OCI-LY1 (cell line): ENCODE measurements at regions not wholly inside any gene's neighbourhood (a gene's known extent, or its start where the extent isn't known, plus 50 kb on each side); places are given as distances from the start of the nearest gene placed in this dataset.

Experiments
- CTCF ChIP-seq: fragments of 200-600 bp; sonication (generic), shearing (Covaris generic); IDR thresholded peaks from 2 replicates; pipeline ENCODE4 v1.5.1; 2017; ENCODE audit warnings: mild to moderate bottlenecking, antibody characterized with exemption, low read length, moderate library complexity, mixed read lengths
- EZH2 ChIP-seq: fragments of 200-600 bp; sonication (generic), shearing (Covaris generic); IDR thresholded peaks from 2 replicates; pipeline ENCODE4 v1.8.0; 2017; ENCODE audit warnings: borderline replicate concordance, mixed run types, mild to moderate bottlenecking, antibody characterized with exemption, low read length, moderate library complexity, mixed read lengths

- peak; percentile 54 for TF ChIP-seq CTCF
- TF ChIP-seq EZH2 = no peak
Observed at GRCh38 chrX:83759872-83760271, 101.1 kb upstream of the CYLC1 start.
